ENCODE measurements at regions not wholly inside any gene's neighbourhood (a gene's known extent, or its start where the extent isn't known, plus 50 kb on each side); places are given as distances from the start of the nearest gene placed in this dataset.

GRCh38 chr1:201708085-201708512 lies 120.9 kb upstream of the IPO9 start:
- DNase-seq (ENCODE audit: low read depth in 2 of 2), result no peak

DNA sequence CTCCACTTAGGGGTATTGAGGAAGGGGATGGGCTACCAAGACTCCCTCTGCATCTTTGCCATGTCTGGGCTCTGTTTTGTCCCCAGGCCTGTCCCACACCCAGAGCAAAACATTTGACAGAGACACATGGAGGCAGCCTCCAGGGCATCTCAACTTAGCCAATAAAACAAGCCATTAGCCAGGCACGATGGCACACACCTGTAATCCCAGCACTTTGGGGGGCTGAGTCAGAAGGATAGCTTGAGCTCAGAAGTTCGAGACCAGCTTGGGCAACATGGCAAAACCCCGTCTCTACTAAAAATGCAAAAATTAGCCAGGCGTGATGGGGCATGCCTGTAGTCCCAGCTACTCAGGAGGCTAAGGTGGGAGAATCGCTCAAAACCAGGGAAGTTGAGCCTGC lies 120.3 kb upstream of the IPO9 start:
- no peak for DNase-seq (ENCODE audit: low read depth in 2 of 2)

- no peak for DNase-seq (ENCODE audit: low read depth in 2 of 2)
These were observed 119.2 kb upstream of the IPO9 start for GRCh38 chr1:201709564-201710295.

DNA sequence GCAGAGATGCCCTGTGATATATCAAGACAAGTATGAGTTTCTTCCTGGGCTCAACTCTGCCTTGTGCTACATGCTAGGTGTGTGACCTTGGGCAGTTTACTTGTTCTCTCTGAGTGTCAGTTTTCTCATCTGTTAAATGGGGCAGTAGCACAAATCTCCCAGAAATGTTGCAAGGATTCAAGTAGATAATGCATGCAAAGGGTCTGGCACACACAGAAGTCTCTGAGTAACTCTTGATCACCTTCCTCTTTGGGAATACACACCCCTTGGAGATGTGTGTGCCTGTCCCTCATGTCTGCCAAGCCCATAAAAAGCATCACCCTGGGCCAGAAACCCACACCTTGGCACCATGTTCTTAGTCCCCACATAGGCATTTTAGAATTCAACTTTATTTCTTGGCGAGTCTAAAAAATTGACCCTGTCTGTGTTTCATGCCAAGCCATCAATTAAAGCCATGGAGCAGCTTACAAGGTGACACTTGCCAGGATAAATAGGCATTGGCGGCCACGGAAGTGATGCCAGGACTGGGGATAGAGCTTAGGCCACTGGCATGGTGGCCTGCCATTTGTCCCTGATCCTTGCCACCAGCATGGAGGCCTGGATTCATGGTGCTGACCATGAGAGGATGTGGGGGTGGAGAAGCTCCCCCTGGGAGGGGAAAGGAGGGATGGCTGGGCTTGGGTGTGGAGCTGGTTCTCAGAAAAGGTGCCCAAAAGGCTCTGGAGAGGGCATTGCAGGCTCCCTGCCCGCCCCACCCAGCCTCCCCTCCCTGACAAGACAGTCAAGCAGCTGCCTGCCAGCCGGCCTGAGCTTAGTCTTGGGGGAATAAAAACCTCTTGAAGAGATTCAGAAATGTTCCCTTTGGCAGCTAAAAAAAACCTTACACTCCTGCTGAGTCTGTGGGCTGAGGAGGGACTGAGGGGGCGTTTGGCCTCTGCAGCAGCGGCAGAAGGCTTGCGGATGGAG lies 118.0 kb upstream of the IPO9 start:
- no peak for DNase-seq (ENCODE audit: low read depth in 2 of 2)

DNA sequence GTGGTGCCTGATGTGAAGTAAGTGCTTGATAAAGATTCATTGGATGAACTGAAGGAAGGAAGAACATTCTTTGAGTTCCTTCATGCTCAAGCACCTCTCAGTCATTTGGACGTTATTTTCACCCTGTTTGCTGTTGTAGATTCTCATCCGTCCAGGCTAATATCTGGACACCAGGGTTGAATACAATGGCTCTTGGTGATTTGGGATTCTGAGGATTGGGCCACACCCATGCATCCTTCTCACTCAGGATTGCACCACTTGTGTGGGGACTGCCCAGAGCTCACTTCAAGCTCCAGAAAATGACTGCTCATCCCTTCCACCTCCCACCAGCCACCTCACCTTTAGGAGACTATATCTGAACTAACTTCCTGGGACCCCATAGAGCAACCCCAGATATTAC lies 117.1 kb upstream of the IPO9 start:
- no peak for DNase-seq (ENCODE audit: low read depth in 2 of 2)

- no peak for DNase-seq (ENCODE audit: low read depth in 2 of 2)
These were observed 116.4 kb upstream of the IPO9 start for GRCh38 chr1:201712387-201713085.

DNA sequence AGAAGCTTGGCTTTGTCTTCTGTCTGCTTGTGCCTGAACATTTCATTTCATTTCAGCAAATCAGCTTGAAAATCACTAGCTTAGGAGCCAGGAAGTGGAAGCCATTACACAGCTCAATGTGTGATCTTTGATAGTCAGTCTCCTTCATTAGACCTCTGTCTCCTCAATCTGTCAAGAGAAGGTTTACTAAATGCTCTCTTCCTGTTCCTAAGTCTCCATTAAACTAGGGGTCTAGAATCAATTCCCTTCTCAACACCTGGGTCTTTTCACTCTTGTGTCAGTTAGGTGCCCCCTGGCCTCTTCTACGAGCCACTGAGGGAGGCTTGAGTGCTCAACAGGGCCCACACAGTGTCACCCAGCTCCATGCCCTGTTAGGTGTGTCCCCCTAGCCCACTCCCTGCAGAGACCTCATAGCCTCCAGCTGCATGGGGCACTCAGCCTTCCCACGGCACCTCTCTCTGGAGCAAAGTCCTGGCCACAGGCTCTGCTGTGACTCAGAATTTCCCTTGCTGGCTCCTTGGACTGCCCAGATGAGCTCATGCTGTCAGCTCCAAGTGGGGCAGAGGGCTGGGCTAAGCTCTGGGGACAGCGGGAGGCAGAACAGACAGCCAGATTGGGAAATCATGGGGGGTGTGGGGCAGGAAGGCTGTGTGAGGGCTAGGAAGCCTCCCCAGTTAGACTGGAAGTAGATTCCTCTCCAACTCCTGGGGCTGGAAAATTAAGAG lies 115.7 kb upstream of the IPO9 start:
- peak; percentile 95 to 96 for DNase-seq (ENCODE audit: low read depth in 2 of 2)

- peak; percentile 93 to 95 for DNase-seq (ENCODE audit: low read depth in 2 of 2)
These were observed 114.2 kb upstream of the IPO9 start for GRCh38 chr1:201714542-201715329.

GRCh38 chr1:201715351-201715750 lies 113.6 kb upstream of the IPO9 start:
- no peak for DNase-seq (ENCODE audit: low read depth in 2 of 2)

DNA sequence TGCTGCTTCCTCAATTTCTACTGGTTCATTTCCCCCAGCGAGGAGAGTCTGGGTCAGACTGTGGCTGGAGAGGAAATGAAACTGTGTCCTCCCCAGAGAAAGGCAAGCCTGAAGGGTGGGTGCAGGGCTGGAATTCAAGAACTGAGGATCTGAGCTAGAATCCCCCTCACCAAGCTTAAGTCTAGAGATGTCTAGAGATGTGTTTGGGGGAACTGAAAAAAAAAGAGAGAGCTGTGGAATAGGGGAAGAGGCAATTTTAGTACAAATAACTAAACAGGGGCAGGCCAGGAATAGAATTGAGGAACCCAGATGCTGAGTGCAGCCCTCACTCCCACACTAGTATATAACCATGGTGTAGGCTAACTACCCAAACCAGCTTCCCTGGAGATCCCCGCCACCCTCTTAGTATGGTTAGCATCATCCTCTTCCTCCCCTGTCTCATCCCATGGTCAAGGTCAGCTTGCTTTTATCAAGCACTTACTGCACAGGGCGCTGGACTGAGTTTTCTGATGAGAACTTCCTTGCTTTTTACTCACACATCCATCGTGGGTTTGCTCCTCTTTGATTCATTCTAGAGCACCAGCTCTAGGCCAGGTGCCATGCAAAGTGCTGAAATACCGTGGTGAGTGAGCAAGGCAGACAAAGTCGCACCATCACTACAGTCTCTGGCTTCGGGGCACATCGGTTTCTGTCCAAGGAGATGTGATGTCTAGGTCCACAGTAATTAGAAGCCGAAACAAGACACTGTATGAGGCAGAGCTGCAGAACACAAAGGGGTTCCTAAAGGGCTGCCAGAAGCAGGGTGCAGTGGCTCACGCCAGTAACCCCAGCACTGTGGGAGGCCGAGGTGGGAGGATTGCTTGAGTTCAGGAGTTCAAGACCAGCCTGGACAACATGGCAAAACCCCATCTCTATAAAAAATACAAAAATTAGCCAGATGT lies 112.9 kb upstream of the IPO9 start:
- no peak for DNase-seq (ENCODE audit: low read depth in 2 of 2)

- no peak for DNase-seq (ENCODE audit: low read depth in 2 of 2)
These were observed 112.2 kb upstream of the IPO9 start for GRCh38 chr1:201716742-201717135.

DNA sequence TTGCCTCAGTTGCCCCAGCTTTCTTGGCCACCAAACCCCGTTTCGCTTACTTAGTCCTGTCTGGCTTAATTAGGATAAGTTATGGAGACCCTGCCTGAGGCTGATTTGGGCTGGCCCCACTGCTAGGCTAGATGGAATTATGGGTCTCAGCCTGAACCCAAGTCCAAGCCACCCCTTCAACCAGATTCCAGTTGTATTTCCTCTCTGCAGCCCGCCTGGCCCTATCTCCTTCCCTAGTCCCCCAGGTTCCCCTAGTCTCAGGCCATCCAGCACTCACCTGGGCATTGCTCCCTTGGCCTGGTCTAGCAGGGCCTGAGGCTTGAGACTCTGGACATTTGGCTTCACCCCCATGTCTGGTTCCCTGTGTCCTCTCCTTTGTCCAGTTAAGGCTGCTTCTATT lies 111.7 kb upstream of the IPO9 start:
- DNase-seq (ENCODE audit: low read depth in 2 of 2), result no peak

- no peak for DNase-seq (ENCODE audit: low read depth in 2 of 2)
These were observed 110.4 kb upstream of the IPO9 start for GRCh38 chr1:201718346-201719202.

GRCh38 chr1:201719812-201720521 lies 109.0 kb upstream of the IPO9 start:
- no peak for DNase-seq (ENCODE audit: low read depth in 2 of 2)

DNA sequence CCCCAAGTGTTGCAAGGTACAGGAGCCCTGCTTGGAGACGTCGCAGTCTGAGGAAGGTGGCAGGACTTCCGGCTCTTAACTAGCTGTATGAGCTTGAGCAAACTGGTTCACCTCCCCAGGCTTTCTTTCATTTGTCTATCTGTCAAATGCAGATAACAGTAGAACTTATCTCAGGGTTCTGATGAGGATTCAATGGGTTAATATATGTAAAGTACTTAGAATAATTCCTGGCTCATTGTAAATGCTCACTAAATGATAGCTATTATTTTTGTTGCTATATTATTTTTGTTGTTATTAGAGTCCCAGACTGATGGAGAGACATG lies 108.5 kb upstream of the IPO9 start:
- DNase-seq (ENCODE audit: low read depth in 2 of 2), result no peak

DNA sequence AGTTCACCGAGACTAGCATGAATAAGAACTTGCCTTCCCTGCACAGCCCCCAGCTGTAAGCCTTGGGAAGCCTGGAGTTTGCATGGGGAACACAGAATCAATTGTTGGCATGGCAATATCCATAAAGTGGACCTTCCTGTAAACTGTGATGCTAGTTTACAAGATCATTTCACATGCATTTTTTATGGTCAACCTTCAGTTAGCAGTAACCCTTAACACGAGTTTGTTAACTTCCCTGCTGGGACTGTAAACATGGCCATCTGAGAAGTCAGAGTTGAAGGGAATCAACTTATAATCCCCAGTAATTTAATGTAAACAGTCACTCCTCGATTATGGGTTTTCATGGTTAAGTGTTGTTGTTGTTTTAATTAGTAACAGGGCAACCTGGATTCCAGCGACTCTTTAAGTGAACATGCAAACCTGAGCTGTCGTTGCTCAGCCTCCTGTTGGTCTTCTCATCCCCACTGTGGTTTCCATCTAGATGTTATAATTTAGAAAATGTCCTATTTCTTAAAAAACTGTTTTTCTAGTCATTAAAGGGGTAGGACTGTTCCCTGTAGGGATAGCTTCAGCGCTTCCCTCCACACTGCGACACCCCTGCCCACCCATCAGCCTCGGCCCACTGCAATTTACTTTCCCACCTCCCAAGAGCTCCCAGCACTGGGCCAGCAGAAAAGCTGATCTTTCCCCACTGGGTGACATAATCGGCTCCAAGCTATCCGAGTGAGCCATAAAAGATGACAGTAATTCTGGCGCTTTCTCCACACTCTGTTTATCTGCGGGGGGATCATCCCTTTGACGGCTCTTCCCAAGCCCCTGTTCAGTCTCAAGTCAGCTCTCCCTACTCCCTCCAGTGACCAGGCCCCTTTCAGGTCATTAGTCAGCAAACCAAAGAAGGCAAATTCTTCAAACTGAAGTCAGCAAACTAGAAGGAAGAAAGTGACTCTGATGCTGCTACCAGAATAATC lies 107.6 kb upstream of the IPO9 start:
- DNase-seq (ENCODE audit: low read depth in 2 of 2), result no peak
